Activated T-cell treated with anti-CD3 and anti-CD28 coated beads, Interleukin-2, amount 50 U/mL, for 72 hours (primary cell): ENCODE measurements at regions not wholly inside any gene's neighbourhood (a gene's known extent, or its start where the extent isn't known, plus 50 kb on each side); places are given as distances from the start of the nearest gene placed in this dataset.
A peak's percentile ranks its signal among the peaks of the same experiment; 100 is the strongest.
"Not testable (repeated sequence)": the region's sequence is repeated elsewhere in the genome, so short reads cannot be mapped to it uniquely, and the experiment has no call there.

Source experiments
- ATAC-seq, 2 donors: fragments of 150-1000 bp; cut with Tn5 transposase; replicated peaks in 1 of 2; 2 replicates each; pipeline ENCODE4 v1.10.0; 2021; ENCODE audit warnings: moderate library complexity in 2 of 2, mild to moderate bottlenecking in 1 of 2
- DNase-seq, 2 donors: peaks; one replicate each; pipeline ENCODE4 v3.0.0; 2021 to 2022; ENCODE audit warnings: mixed read lengths in 1 of 2
- H3K27ac Mint-ChIP-seq: one replicate; pipeline ENCODE4 v1.8.0; 2022; ENCODE audit warnings: mild to moderate bottlenecking, moderate library complexity, mixed read lengths
- H3K27me3 Mint-ChIP-seq: one replicate; pipeline ENCODE4 v1.8.0; 2022; ENCODE audit warnings: low read depth, mixed read lengths
- H3K36me3 Mint-ChIP-seq, 2 donors: one replicate each; pipeline ENCODE4 v1.8.0; 2022; ENCODE audit warnings: mixed read lengths in 2 of 2, mild to moderate bottlenecking in 1 of 2; ENCODE audit not compliant: insufficient read depth in 2 of 2
- H3K4me1 Mint-ChIP-seq: one replicate; pipeline ENCODE4 v1.8.0; 2022; ENCODE audit warnings: low read depth, mixed read lengths
- H3K4me3 Mint-ChIP-seq, 2 donors: one replicate each; pipeline ENCODE4 v1.8.0; 2022; ENCODE audit warnings: mild to moderate bottlenecking in 2 of 2, mixed read lengths in 2 of 2, moderate library complexity in 2 of 2
- H3K9me3 Mint-ChIP-seq, 2 donors: one replicate each; pipeline ENCODE4 v1.8.0; 2022; ENCODE audit warnings: mixed read lengths in 2 of 2

DNA sequence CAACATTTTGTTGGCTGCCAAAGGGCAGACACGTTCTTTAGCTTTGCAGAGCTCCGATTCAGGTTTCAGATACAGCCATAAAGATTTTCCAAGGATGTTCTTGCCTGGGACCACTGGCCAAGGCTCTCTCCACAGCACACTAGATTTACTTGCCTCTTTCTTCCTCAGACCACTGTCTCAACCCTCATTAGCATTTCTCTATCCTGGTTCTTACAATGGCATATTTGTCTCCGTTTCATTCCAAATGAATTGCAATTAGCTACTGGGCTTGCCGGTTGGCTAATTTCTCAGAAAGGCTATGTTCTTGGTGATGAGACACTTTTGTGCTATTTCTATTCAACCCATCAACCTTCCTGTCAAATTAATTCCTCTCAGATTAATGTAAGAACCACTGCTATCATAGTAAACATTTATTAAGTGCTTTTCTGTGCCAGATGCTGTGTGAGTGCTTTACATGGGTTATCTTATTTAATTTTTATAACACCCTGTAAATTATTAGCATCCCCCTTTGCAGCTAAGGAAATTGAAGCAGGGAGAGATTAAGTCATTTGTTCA lies 118.4 kb upstream of the NR3C1 start:
- no peak for ATAC-seq
- Mint-ChIP-seq H3K27ac (no peak overlapping the region), H3K9me3 (no peaks in the 10 kb centered on the region), H3K36me3 (no peaks in the 10 kb centered on the region), H3K27me3 (no peaks in the 10 kb centered on the region), H3K4me1 (no peaks in the 10 kb centered on the region), H3K4me3 (no peak overlapping the region)
- no peak for DNase-seq

DNA sequence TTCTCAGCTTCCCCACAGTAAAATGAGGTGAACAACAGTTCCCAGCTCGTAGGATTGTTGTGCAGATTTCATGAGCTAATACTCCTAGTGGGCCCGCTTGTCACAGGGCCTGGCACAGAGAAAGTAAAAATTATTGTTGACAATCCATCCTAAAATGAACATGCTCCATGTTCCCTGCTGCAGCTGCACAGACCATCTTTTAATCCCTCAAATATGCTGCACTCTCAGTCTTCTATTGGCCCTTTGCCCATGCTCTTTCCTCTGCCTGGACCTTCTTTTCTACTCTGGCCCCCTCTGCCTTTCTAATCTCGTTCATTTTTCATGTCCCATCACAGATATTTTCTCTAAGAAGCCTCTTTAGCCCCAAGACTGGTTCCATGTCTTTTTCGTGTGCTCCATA lies 117.7 kb upstream of the NR3C1 start:
- Mint-ChIP-seq H3K27ac (peak overlapping the region; percentile 3), H3K36me3 (no peaks in the 10 kb centered on the region), H3K27me3 (no peaks in the 10 kb centered on the region), H3K9me3 (no peaks in the 10 kb centered on the region), H3K4me3 (no peak overlapping the region), H3K4me1 (no peaks in the 10 kb centered on the region)
- DNase-seq (no peak), ATAC-seq (no peak)

DNA sequence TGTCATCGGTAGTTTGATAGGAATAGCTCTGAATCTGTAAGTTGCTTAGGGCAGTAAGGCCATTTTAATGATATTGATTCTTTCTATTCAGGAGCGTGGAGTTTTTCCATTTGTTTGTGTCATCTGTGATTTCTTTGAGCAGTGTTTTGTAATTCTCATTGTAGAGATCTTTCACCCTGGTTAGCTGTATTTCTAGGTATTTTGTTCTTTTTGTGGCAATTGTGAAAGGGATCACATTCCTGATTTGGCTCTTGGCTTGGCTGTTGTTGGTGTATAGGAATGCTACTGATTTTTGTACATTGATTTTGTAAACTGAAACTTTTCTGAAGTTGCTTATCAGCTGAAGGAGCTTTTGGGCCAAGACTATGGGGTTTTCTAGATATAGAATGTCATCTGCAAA lies 115.7 kb upstream of the NR3C1 start:
- not testable (repeated sequence) for H3K9me3 Mint-ChIP-seq, H3K27ac Mint-ChIP-seq, H3K36me3 Mint-ChIP-seq, H3K27me3 Mint-ChIP-seq, DNase-seq, ATAC-seq, H3K4me3 Mint-ChIP-seq, H3K4me1 Mint-ChIP-seq

DNA sequence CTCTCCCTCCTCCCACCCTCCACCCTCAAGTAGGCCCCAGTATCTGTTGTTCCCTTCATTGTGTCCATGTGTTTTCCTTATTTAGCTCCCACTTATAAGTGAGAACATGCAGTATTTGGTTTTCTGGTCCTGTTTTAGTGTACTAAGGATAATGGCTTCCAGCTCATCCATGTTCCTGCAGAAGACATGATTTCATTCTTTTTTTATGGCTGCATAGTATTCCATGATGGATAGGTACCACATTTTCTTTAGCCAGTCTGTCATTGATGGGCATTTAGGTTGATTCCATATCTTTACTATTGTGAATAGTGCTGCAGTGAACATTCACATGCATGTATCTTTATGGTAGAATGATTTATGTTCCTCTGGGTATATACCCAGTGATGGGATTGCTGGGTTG lies 114.3 kb upstream of the NR3C1 start:
- H3K4me3 Mint-ChIP-seq, H3K27me3 Mint-ChIP-seq, H3K4me1 Mint-ChIP-seq, H3K27ac Mint-ChIP-seq, DNase-seq, H3K9me3 Mint-ChIP-seq, ATAC-seq, H3K36me3 Mint-ChIP-seq: not testable (repeated sequence)

DNA sequence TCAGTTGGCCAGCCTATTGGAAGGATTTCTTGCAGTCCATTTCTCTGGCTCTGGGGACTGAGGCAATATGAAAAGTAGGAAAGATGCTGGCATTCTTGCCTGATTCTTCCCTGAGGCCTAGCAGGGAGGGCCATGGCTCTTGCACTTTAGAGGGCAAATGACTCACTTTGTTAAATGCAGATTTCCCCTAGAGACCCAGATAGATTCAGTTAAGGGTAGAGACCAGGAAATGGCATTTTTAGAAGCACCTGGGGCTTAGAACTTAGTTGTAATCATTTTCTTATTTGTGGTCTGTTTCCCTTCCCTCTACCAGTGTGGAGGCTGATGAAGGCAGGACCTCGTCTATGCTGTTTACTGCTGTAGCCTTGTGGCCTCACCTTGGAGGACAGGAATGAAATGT lies 112.8 kb upstream of the NR3C1 start:
- Mint-ChIP-seq H3K27ac (no peak overlapping the region), H3K27me3 (no peaks in the 10 kb centered on the region), H3K9me3 (peaks cover 0 to 3% of the 10 kb centered on the region in 2 donors), H3K4me3 (no peak overlapping the region), H3K4me1 (peaks cover 6% of the 10 kb centered on the region), H3K36me3 (no peaks in the 10 kb centered on the region)
- ATAC-seq: no peak
- DNase-seq: no peak

DNA sequence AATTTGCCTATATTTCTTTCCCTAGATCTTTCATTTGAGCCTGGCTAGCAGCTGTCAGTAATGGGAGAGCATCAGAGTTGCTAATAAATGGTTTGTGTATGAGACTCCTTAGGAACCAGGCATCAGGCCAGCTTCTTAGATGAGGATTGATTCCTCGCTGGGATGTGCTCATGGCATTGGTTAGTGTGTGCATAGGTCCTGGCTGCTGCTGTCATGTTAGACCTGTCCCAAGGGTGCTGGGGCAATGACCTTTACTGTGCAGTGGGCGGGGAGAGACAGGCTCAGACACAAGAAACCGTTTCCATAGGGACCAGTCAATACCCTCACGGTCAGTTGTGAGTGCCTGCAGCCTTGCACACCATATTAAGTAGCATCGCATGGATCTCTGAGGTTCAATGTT lies 112.3 kb upstream of the NR3C1 start:
- Mint-ChIP-seq H3K27me3 (no peaks in the 10 kb centered on the region), H3K4me1 (peaks cover 6% of the 10 kb centered on the region), H3K27ac (no peak overlapping the region), H3K36me3 (no peaks in the 10 kb centered on the region), H3K4me3 (no peak overlapping the region), H3K9me3 (peaks cover 0 to 3% of the 10 kb centered on the region in 2 donors)
- no peak for DNase-seq
- ATAC-seq: no peak

DNA sequence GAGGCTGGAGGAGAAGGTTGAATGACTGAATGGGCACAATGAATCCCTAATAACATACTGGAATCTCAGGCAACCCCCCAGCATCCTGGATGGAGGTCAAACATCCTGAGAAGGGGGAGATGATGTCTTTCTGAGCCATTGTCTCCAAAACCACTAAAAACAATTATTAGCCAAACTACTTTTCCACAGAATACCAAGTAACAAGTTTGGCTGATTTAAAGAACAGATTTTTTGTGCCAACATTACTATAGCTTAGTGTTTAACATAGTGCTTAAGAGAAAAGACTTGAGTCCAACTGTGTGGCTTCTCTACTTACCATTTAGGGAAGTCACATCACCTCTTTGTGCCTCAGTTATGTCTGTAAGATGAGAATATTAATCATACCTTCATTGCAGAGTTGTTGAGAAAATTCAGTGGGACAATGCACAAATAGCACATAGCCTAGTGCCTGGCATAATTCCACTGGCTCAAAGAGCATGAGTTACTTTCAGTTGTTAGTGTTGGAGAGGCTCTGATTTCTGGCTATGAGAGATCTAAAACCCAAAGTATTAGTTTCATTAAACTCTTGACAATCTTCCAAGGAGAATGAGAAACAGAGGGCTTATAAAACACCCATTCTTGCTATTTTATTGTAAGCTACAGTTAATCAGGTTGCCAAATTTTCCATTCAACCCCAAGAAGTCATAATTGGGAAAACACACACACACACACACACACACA lies 111.3 kb upstream of the NR3C1 start:
- Mint-ChIP-seq H3K4me1 (peaks cover 6% of the 10 kb centered on the region), H3K36me3 (no peaks in the 10 kb centered on the region), H3K27me3 (no peaks in the 10 kb centered on the region), H3K9me3 (peaks cover 0 to 3% of the 10 kb centered on the region in 2 donors), H3K4me3 (no peak overlapping the region), H3K27ac (no peak overlapping the region)
- ATAC-seq (no peak), DNase-seq (no peak)

DNA sequence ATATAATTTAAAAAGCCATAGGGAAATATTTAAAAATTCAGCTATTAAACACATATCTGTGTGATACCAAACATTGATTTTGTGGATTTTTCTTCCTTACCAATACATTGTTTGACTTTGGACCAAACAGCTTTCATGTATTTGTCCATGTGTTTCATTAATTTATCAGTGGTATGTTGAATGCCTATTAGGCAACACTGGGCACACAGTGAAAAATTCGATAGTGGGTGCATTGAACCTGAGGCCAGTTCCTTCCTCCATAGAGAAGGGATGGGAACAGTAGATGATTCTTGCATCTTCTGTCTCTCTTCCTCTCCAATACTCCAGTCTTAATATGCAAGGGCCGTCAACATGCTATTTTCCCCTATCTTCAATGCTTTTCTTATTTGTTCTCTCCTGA lies 110.2 kb upstream of the NR3C1 start:
- no peaks in the 10 kb centered on the region for H3K27me3 Mint-ChIP-seq
- ATAC-seq (no peak), DNase-seq (no peak)
- no peak overlapping the region for H3K27ac Mint-ChIP-seq
- H3K4me1 Mint-ChIP-seq: peaks cover 6% of the 10 kb centered on the region
- H3K36me3 Mint-ChIP-seq: no peaks in the 10 kb centered on the region
- peaks cover 0 to 3% of the 10 kb centered on the region in 2 donors for H3K9me3 Mint-ChIP-seq
- H3K4me3 Mint-ChIP-seq: no peak overlapping the region

GRCh38 chr5:143511736-143512135 lies 108.2 kb upstream of the NR3C1 start:
- no peak overlapping the region for H3K4me3 Mint-ChIP-seq
- no peak overlapping the region for H3K27ac Mint-ChIP-seq
- H3K9me3 Mint-ChIP-seq: peaks cover 0 to 3% of the 10 kb centered on the region in 2 donors
- H3K4me1 Mint-ChIP-seq: peaks cover 6% of the 10 kb centered on the region
- H3K27me3 Mint-ChIP-seq: no peaks in the 10 kb centered on the region
- ATAC-seq (no peak), DNase-seq (no peak)
- no peaks in the 10 kb centered on the region for H3K36me3 Mint-ChIP-seq

- H3K27ac Mint-ChIP-seq: no peak overlapping the region
- H3K27me3 Mint-ChIP-seq: no peaks in the 10 kb centered on the region
- H3K4me1 Mint-ChIP-seq: peaks cover 6% of the 10 kb centered on the region
- no peak overlapping the region for H3K4me3 Mint-ChIP-seq
- DNase-seq (no peak), ATAC-seq (peak; percentile 50 to 83)
- H3K36me3 Mint-ChIP-seq: no peaks in the 10 kb centered on the region
- peaks cover 0 to 3% of the 10 kb centered on the region in 2 donors for H3K9me3 Mint-ChIP-seq
Observed at GRCh38 chr5:143509758-143510221, 106.3 kb upstream of the NR3C1 start.

GRCh38 chr5:143506836-143507552 lies 103.5 kb upstream of the NR3C1 start:
- no peaks in the 10 kb centered on the region for H3K36me3 Mint-ChIP-seq
- no peak overlapping the region for H3K27ac Mint-ChIP-seq
- DNase-seq (no peak), ATAC-seq (no peak)
- H3K4me3 Mint-ChIP-seq: no peak overlapping the region
- H3K4me1 Mint-ChIP-seq: no peaks in the 10 kb centered on the region
- no peaks in the 10 kb centered on the region for H3K27me3 Mint-ChIP-seq
- no peaks in the 10 kb centered on the region for H3K9me3 Mint-ChIP-seq

- no peak for DNase-seq
- Mint-ChIP-seq H3K27ac (no peak overlapping the region), H3K4me3 (no peak overlapping the region), H3K4me1 (no peaks in the 10 kb centered on the region), H3K36me3 (no peaks in the 10 kb centered on the region), H3K27me3 (no peaks in the 10 kb centered on the region), H3K9me3 (no peaks in the 10 kb centered on the region)
- ATAC-seq: no peak
Observed at GRCh38 chr5:143505934-143506333, 102.4 kb upstream of the NR3C1 start.

DNA sequence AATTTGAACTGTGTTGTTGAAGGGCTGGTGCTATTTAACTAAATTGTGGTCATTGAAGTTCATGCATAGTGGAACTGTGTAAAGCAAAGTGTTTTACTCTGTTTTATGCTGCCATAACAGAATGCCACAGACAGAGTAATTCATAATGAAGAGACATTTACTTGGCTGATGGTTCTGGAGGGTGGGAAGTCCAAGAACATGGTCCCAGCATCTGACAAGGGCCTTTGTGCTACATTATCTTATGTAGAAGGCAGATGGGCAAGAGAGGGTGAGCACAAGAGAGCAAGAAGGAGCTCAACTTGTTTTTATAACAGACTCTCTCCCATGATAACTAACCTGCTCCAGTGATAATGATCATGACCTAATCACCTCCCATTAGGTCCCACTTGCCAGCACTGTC lies 101.9 kb upstream of the NR3C1 start:
- no peak for ATAC-seq

More for the DNA sequence above, 101.9 kb upstream of the NR3C1 start:
- Mint-ChIP-seq H3K27me3 (no peaks in the 10 kb centered on the region), H3K27ac (no peak overlapping the region), H3K9me3 (no peaks in the 10 kb centered on the region), H3K4me1 (no peaks in the 10 kb centered on the region), H3K36me3 (no peaks in the 10 kb centered on the region), H3K4me3 (no peak overlapping the region)
- no peak for DNase-seq
